IPS DF 4.7 (cell line): ENCODE measurements at regions not wholly inside any gene's neighbourhood (a gene's known extent, or its start where the extent isn't known, plus 50 kb on each side); places are given as distances from the start of the nearest gene placed in this dataset.
"Not testable (repeated sequence)": the region's sequence is repeated elsewhere in the genome, so short reads cannot be mapped to it uniquely, and the experiment has no call there.

ENCODE experiments used
- DNase-seq: peaks from one replicate; pipeline ENCODE4 v3.0.0-alpha.2; 2013; ENCODE audit warnings: low spot score; ENCODE audit errors: extremely low read depth

DNA sequence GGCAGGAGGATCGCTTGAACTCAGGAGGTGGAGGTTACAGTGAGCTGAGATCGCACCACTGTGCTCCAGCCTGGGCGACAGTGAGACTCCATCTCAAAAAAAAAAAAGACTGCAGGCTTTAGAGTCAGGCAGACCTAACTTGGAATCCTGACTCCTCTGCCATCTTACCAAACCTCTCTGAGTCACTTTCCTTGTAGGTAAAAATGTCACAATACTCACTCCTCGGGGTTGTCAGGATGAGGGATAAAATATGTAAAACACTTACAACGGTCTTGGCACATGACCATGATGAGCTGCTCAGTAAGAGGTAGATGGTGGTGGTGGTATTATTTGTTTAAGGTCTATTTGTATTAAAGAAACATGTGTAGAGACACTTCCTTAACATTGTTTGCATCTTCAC, 154.1 kb upstream of the PDE1C start:
- DNase-seq: no peak

- DNase-seq: no peak
These were observed 153.5 kb upstream of the PDE1C start for GRCh38 chr7:32223721-32224120.

DNA sequence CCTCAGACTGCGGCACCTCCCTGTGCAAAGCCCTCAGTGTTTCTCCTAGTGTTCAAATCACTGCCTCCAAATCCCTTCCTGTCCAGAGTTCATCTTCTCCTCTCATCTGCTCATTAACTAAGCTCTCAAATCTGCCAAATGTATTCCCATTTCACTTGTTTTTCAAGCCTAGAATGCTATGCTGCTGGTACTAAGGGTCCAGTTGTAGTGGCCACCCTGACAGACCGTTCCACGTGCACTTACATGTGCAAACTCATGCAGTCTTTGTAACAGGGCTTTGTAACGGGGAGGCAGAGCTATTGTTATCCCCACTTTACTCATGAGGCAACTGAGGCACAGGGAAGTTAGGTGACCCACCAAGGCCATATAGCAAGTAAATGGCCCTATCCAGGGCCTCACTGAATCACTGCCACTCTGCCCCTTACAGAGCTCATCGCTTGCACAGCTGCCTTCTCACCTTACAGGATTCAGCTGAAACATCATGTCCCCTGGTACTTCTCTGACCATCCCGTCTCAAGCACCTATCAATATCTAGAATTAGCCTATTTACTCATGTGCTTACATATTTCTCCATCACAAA, 153.0 kb upstream of the PDE1C start:
- no peak for DNase-seq

DNA sequence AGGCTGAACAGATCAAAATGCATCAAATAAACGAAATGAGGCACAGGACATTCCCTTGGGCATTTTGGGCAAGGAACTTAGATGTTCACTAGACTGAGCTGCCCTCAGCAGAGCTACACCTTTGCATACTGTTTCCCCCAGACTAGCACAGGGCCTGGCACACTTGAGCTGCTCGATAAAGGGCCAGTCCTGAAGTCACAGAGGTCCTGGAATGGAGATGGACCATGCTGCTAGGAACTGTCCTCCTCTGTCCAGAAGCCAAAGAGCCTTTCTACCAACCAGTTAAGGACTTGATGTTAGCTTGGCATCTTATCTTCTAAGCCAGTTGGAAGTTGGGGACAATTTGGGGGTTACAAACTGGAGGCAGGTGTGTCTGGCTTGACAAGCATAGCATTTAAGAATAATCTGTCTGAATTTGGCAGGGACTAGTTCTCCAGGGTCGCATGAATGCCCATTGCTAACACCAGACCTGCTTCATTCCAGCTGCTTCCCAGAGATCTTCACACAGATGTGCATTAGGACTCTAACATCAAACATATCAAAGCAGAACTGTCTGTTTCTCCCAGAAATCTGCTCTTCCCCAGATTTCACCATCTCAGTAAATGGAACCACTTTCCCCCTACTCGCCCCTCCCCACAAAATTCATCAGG, 152.2 kb upstream of the PDE1C start:
- no peak for DNase-seq

DNA sequence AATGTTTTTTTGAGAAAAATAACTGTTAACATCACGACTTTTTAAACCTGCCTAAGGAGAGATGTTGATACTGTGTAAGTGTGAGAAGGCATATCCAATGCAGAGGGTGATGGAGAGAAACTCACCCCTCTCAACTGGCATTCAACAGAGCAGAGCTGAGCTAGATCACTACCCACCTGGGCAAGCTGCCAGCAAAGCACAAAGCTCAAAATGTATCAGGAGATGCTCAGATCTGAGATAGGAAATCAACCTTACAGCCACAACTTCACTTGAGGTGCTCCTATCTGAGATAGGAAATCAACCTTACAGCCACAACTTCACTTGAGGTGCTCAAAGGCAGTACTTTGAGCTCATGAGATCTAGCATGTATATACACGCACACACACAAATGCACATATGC, 151.5 kb upstream of the PDE1C start:
- no peak for DNase-seq

DNA sequence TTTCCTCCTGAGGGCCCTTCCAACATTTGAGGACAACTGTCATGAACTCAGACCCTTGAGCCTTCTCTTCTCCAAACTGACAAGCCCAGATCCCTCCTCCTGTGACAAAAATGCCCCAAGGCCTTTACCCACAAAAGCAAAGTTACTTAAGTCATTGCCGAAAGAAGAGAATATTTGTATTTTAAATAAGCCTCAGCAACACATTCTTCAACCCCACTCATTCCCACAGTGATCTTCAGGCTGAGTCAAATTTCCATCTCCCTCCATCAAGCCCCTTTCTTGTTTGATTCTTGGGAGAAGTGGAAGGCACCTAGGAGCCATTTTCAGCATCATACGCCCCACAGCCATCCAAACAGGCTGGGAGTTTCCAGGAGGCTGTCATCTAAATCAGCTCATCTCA, 150.8 kb upstream of the PDE1C start:
- DNase-seq: no peak

DNA sequence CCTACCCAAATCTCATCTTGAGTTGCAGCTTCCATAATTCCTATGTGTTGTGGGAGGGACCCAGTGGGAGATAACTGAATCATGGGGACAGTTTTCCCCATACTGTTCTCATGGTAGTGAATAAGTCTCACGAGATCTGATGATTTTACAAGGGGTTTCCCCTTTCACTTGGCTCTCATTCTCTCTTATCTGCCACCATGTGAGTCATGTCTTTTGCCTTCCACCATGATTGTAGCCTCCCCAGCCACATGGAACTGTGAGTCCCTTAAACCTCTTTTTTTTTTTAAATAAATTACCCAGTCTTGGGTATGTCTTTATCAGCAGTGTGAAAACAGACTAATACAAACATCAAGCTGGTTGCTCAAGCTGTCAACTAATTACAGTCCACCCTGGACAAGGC, 149.6 kb upstream of the PDE1C start:
- DNase-seq: not testable (repeated sequence)

DNA sequence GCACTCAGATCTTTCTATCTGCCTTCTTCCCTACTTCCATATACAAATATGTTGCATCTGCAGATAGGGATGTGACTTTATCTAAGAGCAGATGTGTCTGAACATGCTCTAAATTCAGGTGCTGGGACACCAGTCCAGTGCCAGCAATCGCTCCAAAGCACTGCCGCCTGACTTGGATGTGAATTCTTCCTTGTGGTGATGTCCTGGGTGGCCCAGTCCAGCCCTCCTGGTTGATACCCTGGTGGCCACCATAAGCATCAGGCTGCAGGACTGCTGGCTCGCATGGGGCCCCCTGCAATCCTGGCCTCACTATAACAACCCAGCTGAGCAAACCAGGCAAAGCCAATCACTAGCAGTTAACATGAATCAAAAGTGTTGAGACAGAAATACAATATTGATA, 149.2 kb upstream of the PDE1C start:
- DNase-seq: no peak

DNA sequence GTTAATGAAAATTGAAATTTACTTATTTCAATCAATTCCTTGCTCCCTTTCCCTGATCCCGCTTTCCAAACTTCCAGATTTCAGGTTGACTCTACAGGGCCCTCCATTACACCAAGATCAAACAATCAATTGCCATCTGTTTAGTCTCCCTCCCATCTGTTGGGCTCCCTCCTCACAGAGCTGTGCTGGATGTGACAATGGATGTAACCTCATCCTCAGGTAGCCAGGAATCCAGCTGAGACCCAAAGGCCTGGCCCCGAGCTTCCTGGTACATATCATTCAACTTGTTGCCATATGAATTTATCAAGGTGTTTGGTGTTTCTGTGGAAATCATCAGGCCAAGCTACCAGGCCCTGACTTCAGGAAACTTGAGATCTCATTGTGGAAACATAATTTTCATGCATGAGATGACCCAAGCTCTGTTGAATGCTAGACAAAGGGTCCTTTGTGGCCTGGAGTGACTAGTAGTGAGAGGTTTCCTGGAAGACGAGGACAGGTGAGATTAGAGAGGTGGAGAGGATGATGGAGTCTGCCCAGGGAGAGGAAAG, 148.6 kb upstream of the PDE1C start:
- DNase-seq: no peak

- no peak for DNase-seq
These were observed 147.9 kb upstream of the PDE1C start for GRCh38 chr7:32218154-32218467.

DNA sequence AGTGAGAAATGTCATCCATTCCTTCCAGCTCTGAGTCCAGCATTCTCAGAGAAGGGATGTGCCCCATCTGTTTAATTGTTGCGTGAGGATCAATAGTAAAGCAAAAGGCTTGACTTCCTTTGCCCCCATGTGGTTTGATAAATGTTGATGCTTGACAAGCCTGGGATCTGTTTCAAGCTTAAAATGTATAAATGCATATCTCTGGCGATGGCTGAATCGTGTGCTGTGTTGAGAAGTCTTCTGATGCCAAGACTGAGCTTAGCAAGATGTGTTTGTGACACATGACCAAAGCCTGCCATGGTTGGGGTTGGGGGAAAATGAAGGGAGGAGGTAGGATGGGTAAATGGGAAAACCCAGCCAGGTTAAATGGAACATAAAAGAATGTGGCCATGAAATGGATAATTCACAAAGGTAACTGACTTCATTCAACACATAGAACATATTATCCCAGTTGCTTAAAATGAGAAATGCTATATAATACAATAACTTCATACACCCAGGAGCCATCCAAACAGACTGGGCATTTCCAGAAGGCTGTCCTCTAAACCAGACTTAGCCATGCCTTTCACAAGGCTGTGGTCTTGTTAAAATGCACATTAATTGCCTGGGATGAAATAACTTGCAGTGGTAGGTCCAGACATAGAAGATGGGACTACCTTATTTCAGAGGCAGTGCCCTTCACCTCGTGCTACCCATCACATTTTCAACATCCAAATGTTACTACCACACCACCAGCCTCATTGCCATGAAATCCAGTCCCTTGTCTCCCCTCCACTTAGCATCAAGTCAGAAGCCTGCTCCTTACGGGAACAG, 147.3 kb upstream of the PDE1C start:
- no peak for DNase-seq

DNA sequence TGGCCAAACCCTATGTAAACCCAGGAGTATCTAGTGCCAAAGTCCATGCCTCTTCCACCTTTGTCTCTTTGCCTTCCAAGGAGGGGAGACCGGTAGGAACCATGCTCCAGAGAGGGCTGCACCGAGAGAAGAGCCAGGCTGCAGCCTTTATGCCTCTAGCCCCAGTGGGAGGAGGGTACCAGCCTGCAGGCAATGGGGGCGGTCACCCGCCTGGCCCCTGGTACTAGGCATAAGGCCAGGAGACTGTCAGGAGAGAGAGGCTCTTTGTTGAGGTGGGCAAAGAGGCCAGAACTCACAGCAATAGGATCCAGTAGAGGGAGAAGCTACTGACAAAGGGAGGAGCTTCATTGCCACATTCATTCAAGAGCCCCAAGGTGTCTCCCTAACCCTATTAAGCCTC, 146.6 kb upstream of the PDE1C start:
- no peak for DNase-seq

- DNase-seq: no peak
These were observed 145.5 kb upstream of the PDE1C start for GRCh38 chr7:32215697-32216096.

- DNase-seq: no peak
These were observed 144.7 kb upstream of the PDE1C start for GRCh38 chr7:32214913-32215312.

GRCh38 chr7:32212321-32212720, 142.1 kb upstream of the PDE1C start:
- DNase-seq: no peak

DNA sequence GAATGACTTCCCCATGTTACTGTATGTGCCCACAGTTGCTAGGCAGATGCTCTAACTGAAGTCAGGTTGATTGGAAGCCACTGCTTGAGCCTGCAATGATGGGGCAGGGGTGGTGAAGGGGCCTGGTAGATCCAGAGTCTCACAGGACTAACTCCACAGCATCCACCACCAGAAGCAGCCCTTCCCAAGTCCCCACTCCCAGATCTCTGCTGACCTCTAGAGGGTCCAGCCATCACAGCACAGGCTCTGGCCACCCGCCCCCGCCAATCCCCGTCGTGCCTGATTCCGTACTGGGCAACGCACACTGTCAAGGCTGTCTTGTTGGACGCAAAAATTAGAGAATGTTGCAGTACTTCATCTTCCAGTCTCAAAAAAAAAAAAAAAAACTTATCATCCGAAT, 136.8 kb upstream of the PDE1C start:
- DNase-seq: no peak

DNA sequence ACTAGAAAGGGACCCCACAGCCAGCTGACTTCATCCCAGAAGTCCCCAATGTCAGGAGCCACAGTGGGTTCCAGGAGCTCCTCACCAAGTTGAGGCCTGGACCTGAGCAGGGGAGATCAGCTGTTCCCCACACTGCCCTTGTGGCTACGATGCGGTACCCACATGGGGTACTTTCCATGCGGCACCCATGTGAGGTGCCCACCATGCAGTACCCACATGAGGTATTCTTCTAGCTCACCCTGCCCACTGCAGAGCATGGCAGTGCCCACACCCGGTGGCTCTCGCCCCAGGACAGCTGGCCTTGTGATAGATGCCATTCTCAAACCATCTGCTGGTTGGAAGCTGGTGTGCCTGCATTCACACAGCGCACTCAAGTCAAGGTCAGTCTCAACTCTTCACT, 136.3 kb upstream of the PDE1C start:
- no peak for DNase-seq

GRCh38 chr7:32205298-32205824, 135.2 kb upstream of the PDE1C start:
- not testable (repeated sequence) for DNase-seq

DNA sequence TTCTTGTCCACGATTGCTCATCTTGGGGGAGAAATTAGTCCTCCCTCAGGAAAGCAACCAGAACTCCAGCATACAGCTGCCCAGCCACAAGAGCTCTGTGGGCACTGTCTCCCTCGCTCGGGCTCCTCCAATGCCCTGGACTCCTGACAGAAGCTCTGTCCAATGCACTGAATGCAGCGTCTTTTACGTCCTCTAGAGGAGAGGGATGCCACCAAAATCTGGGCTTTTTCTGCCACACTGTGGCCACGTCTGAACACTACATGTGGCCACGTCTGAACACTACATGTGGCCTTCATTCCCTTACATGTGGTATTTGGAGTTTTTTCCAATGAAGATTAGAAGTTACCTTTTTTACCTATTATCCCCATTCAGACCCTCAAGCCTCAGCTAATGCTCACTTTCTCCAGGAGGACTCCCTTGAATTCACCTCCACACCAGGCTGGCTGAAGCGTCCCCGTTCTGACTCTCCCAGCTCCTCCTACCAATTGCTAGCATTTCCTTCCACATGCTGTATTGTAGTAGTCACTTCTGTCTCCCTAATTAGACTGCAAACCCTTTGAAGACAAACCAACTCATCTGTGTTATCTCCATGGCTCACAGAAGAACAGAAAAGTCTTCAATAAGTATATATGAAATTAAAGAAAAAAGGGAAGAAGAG, 134.3 kb upstream of the PDE1C start:
- no peak for DNase-seq

DNA sequence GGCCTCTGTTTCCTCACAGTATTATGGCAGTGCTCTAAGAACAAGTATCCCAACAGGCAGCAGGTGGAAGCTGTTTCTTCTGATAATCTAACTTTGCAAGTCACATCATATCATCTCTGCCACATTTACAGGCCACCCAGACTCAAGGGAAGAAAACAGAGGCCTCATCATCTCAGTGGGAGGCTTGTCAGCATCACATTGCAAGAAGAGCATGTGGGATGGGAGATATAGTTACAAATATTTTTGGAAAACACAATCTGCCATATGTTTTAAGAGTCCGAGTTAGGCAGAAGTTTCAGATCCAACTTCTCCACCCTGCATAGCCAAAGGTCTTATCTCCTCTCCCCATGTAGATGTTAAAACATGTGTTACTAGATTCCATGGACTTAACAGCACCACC, 130.4 kb upstream of the PDE1C start:
- no peak for DNase-seq

GRCh38 chr7:32194537-32194936, 124.3 kb upstream of the PDE1C start:
- no peak for DNase-seq

DNA sequence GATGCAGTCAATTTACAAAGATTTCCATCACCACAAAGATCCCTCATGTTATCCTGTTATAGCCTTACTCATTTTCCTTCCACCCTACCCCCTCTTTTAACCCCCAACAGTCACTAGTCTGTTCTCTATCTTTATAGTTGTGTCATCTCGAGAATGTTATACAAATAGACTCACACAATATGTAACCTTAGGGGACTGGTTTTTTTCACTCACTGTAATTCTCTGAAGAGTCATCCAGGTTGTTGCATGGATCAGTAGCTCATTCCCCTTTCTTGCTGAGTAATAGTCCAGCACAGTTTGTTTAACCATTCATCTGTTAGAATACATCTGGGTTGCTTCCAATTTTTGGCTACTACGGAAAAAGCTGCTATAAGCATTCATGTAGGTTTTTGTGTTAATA, 121.1 kb upstream of the PDE1C start:
- DNase-seq: no peak
